K562 (cell line): ENCODE measurements at regions not wholly inside any gene's neighbourhood (a gene's known extent, or its start where the extent isn't known, plus 50 kb on each side); places are given as distances from the start of the nearest gene placed in this dataset.

Experiments
- ATAC-seq: fragments of 200-7000 bp; cut with Tn5 transposase; 3 replicates; pipeline ENCODE4 v1.9.1; 2020; ENCODE audit warnings: moderate library complexity
- BruUV-seq: library from RNA; stranded (reverse); fragments of 400-500 nt; replicated peaks from 2 replicates; lab custom pipeline; 2021; lab: Mats Ljungman, UMichigan
- CTCF ChIA-PET: fragments of 300-600 bp; formaldehyde crosslinking; extraction: SDS; loops from one replicate; lab custom pipeline; 2021; ENCODE audit warnings: low intra/inter-chr PET ratio; lab: Yijun Ruan, JAX
- POLR2A ChIA-PET: fragments of 300-600, 350-650 bp; sonication (Branson Sonifier 250); formaldehyde crosslinking; extraction: SDS; loops from one replicate; lab custom pipeline; 2021; ENCODE audit warnings: antibody characterized with exemption, inconsistent platforms; lab: Yijun Ruan, JAX
- DNase-seq, 4 experiments: peaks; one replicate each; pipeline versions ENCODE4 v3.0.0 to v3.0.0-alpha.2; 2011 to 2018; ENCODE audit warnings: low spot score in 3 of 4, mixed read lengths in 3 of 4; ENCODE audit errors: extremely low read depth in 1 of 4
- FAIRE-seq: peaks from 2 replicates; lab custom pipeline; 2011; peaks lifted over from hg19 to GRCh38; lab: Jason Lieb, UNC
- H2AFZ ChIP-seq: 2 replicates; pipeline ENCODE4 v1.6.0; 2011; ENCODE audit warnings: low read depth, low read length, control low read depth, inconsistent platforms
- H3K27ac ChIP-seq: fragments of 200-600 bp; 3 replicates; pipeline ENCODE4 v1.8.0; 2011; ENCODE audit warnings: low read depth, mild to moderate bottlenecking, control low read depth, inconsistent platforms, low read length, moderate library complexity, mixed read lengths; ENCODE audit errors: extremely low read depth
- H3K27me3 ChIP-seq, 2 experiments: fragments of 300-600 bp in 1 of 2; 2 replicates in 1 of 2; 3 replicates in 1 of 2; pipeline versions ENCODE4 v1.6.0 to v1.8.0; 2011; ENCODE audit warnings: inconsistent platforms in 2 of 2, low read length in 2 of 2, mild to moderate bottlenecking in 1 of 2, mixed read lengths in 1 of 2, moderate library complexity in 1 of 2; ENCODE audit not compliant: control insufficient read depth in 2 of 2, insufficient read depth in 2 of 2
- H3K36me3 ChIP-seq: fragments of 300-600 bp; 3 replicates; pipeline ENCODE4 v1.8.0; 2011; ENCODE audit warnings: mild to moderate bottlenecking, low read length, inconsistent platforms; ENCODE audit not compliant: control insufficient read depth, insufficient read depth
- H3K4me1 ChIP-seq, 2 experiments: fragments of 200-600 bp in 1 of 2; replicated peaks in 1 of 2; 2 replicates in 1 of 2; 3 replicates in 1 of 2; pipeline versions ENCODE4 v1.5.1 to v1.8.0; 2011; ENCODE audit warnings: inconsistent platforms in 2 of 2, low read length in 2 of 2, mild to moderate bottlenecking in 1 of 2, mixed read lengths in 1 of 2, moderate library complexity in 1 of 2; ENCODE audit not compliant: control insufficient read depth in 2 of 2, insufficient read depth in 2 of 2
- H3K4me2 ChIP-seq: 2 replicates; pipeline ENCODE4 v1.6.1; 2011; ENCODE audit warnings: low read length, control low read depth, inconsistent platforms, mixed read lengths; ENCODE audit not compliant: insufficient read depth
- H3K4me3 ChIP-seq: fragments of 200-600 bp; sonication (generic), shearing (Covaris generic); 2 replicates; pipeline ENCODE4 v1.5.1; 2016; ENCODE audit warnings: control low read depth, inconsistent platforms
- H3K79me2 ChIP-seq: fragments of 200-600 bp; 3 replicates; pipeline ENCODE4 v1.8.0; 2011; ENCODE audit warnings: low read length, inconsistent platforms; ENCODE audit not compliant: control insufficient read depth, insufficient read depth
- H3K9ac ChIP-seq, 2 experiments: 2 replicates each; pipeline versions ENCODE4 v1.6.0 to v1.6.1; 2011; ENCODE audit warnings: low read depth in 2 of 2, low read length in 2 of 2, control low read depth in 1 of 2, inconsistent platforms in 1 of 2, mild to moderate bottlenecking in 1 of 2, mixed read lengths in 1 of 2; ENCODE audit not compliant: insufficient read depth in 1 of 2
- H3K9me1 ChIP-seq: one replicate; pipeline ENCODE4 v1.6.0; 2011; ENCODE audit warnings: inconsistent platforms, mild to moderate bottlenecking, low read length, moderate library complexity; ENCODE audit not compliant: control insufficient read depth, insufficient read depth
- H3K9me3 ChIP-seq: replicated peaks from 2 replicates; pipeline ENCODE4 v1.5.1; 2011; ENCODE audit warnings: low read depth, low read length, inconsistent platforms; ENCODE audit not compliant: control insufficient read depth, insufficient read depth
- H4K20me1 ChIP-seq: replicated peaks from 2 replicates; pipeline ENCODE4 v1.6.1; 2011; ENCODE audit warnings: low read length, inconsistent platforms, mixed read lengths; ENCODE audit not compliant: control insufficient read depth, insufficient read depth
- CBX8 ChIP-seq: fragments of 200-600 bp; sonication (generic); IDR thresholded peaks from 2 replicates; pipeline ENCODE4 v1.6.1; 2012; ENCODE audit warnings: borderline replicate concordance, mixed run types, low read depth, mild to moderate bottlenecking, moderate library complexity, mixed read lengths, low read length, control low read depth, inconsistent platforms; ENCODE audit not compliant: poor library complexity, severe bottlenecking; ENCODE audit errors: extremely low read depth
- ILK ChIP-seq: fragments of 450-650 bp; IDR thresholded peaks from 2 replicates; pipeline ENCODE4 v1.6.1; 2016; ENCODE audit warnings: missing genetic modification characterization, low read depth, mild to moderate bottlenecking, missing compliant biosample characterization, moderate library complexity, borderline replicate concordance
- NR2F6 ChIP-seq: fragments of 450-650 bp; formaldehyde crosslinking; IDR thresholded peaks from 2 replicates; pipeline ENCODE4 v1.4.0; 2020; ENCODE audit warnings: mild to moderate bottlenecking
- PHF20 ChIP-seq: fragments of 450-650 bp; IDR thresholded peaks from 2 replicates; pipeline ENCODE4 v1.6.1; 2018; ENCODE audit not compliant: partially characterized antibody
- RAD21 ChIP-seq, 2 experiments: fragments of 250-450 bp in 1 of 2; fragments of 450-650 bp in 1 of 2; sonication (Bioruptor Pico) in 1 of 2; formaldehyde crosslinking in 1 of 2; IDR thresholded peaks in 1 of 2; conservative IDR thresholded peaks in 1 of 2; 2 replicates each; pipeline versions ENCODE4 v1.4.0 to v1.8.0; 2020 to 2022; ENCODE audit warnings: mild to moderate bottlenecking in 2 of 2, moderate library complexity in 1 of 2
- RNF2 ChIP-seq: sonication (generic); IDR thresholded peaks from 2 replicates; pipeline ENCODE4 v1.6.1; 2016
- ZNF384 ChIP-seq: IDR thresholded peaks from 2 replicates; pipeline ENCODE4 v1.6.1; 2012; ENCODE audit warnings: low read depth, low read length, improper control_type of control experiment
- ZNF431 ChIP-seq: sonication (generic); formaldehyde crosslinking; IDR thresholded peaks from 2 replicates; pipeline ENCODE4 v1.8.0; 2022; ENCODE audit warnings: mild to moderate bottlenecking, missing genetic modification reagents
- ZSCAN32 ChIP-seq: fragments of 450-650 bp; formaldehyde crosslinking; IDR thresholded peaks from 2 replicates; pipeline ENCODE4 v1.4.0; 2020; ENCODE audit warnings: mild to moderate bottlenecking, moderate library complexity
- WGBS: fragments of 100-300 bp; shearing (Covaris generic); methylation state at CpG from one replicate; pipeline ENCODE4 v1.1.6; 2016; ENCODE audit warnings: low coverage, mixed read lengths; ENCODE audit not compliant: insufficient coverage; ENCODE audit errors: missing lambda C conversion rate; 5-methylcytosine and 5-hydroxymethylcytosine counted together
- in situ Hi-C: fragments of 300-500 bp; cut with MboI; formaldehyde crosslinking; loops from 4 replicates; pipeline ENCODE4 v1.15.0; 2018; ENCODE audit warnings: inconsistent platforms, mixed read lengths
- intact Hi-C: fragments of 100-400 bp; cut with micrococcal nuclease; formaldehyde crosslinking; loops from 2 replicates; pipeline ENCODE4 v1.14.2; 2022
- TF ChIP-seq, protein P1 (sequence below), 2 experiments: fragments of 450-650 bp; formaldehyde crosslinking in 1 of 2; IDR thresholded peaks; 2 replicates each; pipeline versions ENCODE4 v1.4.0 to v1.6.1; 2014 to 2020; ENCODE audit warnings: mild to moderate bottlenecking in 2 of 2, borderline replicate concordance in 1 of 2, low read depth in 1 of 2
- TF ChIP-seq, protein P2 (sequence below): IDR thresholded peaks from 2 replicates; pipeline ENCODE4 v1.6.1; 2012; ENCODE audit warnings: low read depth, low read length, improper control_type of control experiment, borderline replicate concordance
- TF ChIP-seq, protein P3 (sequence below): IDR thresholded peaks from 2 replicates; pipeline ENCODE4 v1.6.1; 2014; ENCODE audit warnings: antibody characterized with exemption

DNA sequence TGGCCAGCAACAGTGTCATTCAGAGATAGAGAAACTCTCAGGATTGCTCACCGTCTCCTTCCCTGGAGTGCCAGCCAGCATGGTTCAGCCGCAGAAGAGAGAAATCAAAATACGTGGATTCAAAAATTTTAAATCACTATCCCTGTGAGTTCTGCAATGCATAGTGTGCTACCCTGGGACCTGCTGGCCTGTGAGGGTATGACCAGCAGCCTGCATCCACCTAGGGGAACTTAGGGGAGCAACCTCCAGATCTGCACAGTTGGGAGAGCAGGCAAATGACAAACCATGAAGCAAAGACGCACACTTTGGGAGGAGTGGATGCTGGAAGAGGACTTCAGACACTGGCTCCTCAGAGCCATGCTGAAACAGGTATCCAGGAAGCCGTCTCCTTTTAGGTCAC is 639.3 kb downstream of the TNS3 start:
- WGBS: 0% methylated on average over 5 of the region's 5 CpGs
- POLR2A ChIA-PET: no interaction called here
- FAIRE-seq (no peak), ATAC-seq (no peak), DNase-seq (no peak)
- no peaks in the 10 kb centered on the region for H3K79me2 ChIP-seq
- intact Hi-C loops: no loop called here
- H3K9me3 ChIP-seq: no peaks in the 10 kb centered on the region
- H3K36me3 ChIP-seq: no peaks in the 10 kb centered on the region
- no peak overlapping the region for H3K4me3 ChIP-seq
- no peaks in the 10 kb centered on the region for H4K20me1 ChIP-seq
- no peak overlapping the region for H3K27ac ChIP-seq
- no peak overlapping the region for H2AFZ ChIP-seq
- no peak overlapping the region for H3K9ac ChIP-seq
- no TSS peak for BruUV-seq
- no peaks in the 10 kb centered on the region for H3K9me1 ChIP-seq
- in situ Hi-C loops: no loop called here
- H3K4me2 ChIP-seq: no peak overlapping the region
- CTCF ChIA-PET: no interaction called here
- no peaks in the 10 kb centered on the region for H3K27me3 ChIP-seq
- no peaks in the 10 kb centered on the region for H3K4me1 ChIP-seq
- TF ChIP-seq ILK (tag): no peak
- TF ChIP-seq, protein P1, sequence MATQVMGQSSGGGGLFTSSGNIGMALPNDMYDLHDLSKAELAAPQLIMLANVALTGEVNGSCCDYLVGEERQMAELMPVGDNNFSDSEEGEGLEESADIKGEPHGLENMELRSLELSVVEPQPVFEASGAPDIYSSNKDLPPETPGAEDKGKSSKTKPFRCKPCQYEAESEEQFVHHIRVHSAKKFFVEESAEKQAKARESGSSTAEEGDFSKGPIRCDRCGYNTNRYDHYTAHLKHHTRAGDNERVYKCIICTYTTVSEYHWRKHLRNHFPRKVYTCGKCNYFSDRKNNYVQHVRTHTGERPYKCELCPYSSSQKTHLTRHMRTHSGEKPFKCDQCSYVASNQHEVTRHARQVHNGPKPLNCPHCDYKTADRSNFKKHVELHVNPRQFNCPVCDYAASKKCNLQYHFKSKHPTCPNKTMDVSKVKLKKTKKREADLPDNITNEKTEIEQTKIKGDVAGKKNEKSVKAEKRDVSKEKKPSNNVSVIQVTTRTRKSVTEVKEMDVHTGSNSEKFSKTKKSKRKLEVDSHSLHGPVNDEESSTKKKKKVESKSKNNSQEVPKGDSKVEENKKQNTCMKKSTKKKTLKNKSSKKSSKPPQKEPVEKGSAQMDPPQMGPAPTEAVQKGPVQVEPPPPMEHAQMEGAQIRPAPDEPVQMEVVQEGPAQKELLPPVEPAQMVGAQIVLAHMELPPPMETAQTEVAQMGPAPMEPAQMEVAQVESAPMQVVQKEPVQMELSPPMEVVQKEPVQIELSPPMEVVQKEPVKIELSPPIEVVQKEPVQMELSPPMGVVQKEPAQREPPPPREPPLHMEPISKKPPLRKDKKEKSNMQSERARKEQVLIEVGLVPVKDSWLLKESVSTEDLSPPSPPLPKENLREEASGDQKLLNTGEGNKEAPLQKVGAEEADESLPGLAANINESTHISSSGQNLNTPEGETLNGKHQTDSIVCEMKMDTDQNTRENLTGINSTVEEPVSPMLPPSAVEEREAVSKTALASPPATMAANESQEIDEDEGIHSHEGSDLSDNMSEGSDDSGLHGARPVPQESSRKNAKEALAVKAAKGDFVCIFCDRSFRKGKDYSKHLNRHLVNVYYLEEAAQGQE (IDR thresholded peaks at IDR 0.05; ENCODE audit: borderline replicate concordance): no peak
- TF ChIP-seq, protein P1 (CRISPR knock-in tag; IDR thresholded peaks at IDR 0.05; ENCODE audit: low read depth): no peak
- no peak for TF ChIP-seq RAD21 (CRISPR knock-in tag; conservative IDR thresholded peaks at IDR 0.05 in 1 of 2, IDR thresholded peaks at IDR 0.05 in 1 of 2)
- no peak for TF ChIP-seq CBX8
- TF ChIP-seq, protein P2, sequence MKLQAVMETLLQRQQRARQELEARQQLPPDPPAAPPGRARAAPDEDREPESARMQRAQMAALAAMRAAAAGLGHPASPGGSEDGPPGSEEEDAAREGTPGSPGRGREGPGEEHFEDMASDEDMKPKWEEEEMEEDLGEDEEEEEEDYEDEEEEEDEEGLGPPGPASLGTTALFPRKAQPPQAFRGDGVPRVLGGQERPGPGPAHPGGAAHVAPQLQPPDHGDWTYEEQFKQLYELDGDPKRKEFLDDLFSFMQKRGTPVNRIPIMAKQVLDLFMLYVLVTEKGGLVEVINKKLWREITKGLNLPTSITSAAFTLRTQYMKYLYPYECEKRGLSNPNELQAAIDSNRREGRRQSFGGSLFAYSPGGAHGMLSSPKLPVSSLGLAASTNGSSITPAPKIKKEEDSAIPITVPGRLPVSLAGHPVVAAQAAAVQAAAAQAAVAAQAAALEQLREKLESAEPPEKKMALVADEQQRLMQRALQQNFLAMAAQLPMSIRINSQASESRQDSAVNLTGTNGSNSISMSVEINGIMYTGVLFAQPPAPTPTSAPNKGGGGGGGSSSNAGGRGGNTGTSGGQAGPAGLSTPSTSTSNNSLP: no peak
- no peak for TF ChIP-seq ZNF384
- TF ChIP-seq NR2F6: no peak
- TF ChIP-seq ZNF431 (CRISPR knock-in tag): no peak
- TF ChIP-seq RNF2: no peak
- TF ChIP-seq, protein P3, sequence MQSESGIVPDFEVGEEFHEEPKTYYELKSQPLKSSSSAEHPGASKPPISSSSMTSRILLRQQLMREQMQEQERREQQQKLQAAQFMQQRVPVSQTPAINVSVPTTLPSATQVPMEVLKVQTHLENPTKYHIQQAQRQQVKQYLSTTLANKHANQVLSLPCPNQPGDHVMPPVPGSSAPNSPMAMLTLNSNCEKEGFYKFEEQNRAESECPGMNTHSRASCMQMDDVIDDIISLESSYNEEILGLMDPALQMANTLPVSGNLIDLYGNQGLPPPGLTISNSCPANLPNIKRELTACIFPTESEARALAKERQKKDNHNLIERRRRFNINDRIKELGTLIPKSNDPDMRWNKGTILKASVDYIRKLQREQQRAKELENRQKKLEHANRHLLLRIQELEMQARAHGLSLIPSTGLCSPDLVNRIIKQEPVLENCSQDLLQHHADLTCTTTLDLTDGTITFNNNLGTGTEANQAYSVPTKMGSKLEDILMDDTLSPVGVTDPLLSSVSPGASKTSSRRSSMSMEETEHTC: no peak
- TF ChIP-seq ZSCAN32 (CRISPR knock-in tag): no peak
- TF ChIP-seq PHF20: no peak
